HepG2 (cell line): ENCODE measurements at regions not wholly inside any gene's neighbourhood (a gene's known extent, or its start where the extent isn't known, plus 50 kb on each side); places are given as distances from the start of the nearest gene placed in this dataset.
A peak's percentile ranks its signal among the peaks of the same experiment; 100 is the strongest.

Experiments
- BORCS8-MEF2B ChIP-seq: sonication (generic); formaldehyde crosslinking; IDR thresholded peaks from 2 replicates; pipeline ENCODE4 v1.8.0; 2022; ENCODE audit warnings: mild to moderate bottlenecking, missing genetic modification reagents
- CBX1 ChIP-seq: IDR thresholded peaks from one replicate; pipeline ENCODE4 v1.6.1; 2016; ENCODE audit warnings: antibody characterized with exemption, low read depth
- RXRB ChIP-seq: IDR thresholded peaks from 2 replicates; pipeline ENCODE4 v1.6.1; 2016; ENCODE audit warnings: borderline replicate concordance, missing genetic modification reagents, missing compliant biosample characterization
- SMC3 ChIP-seq: IDR thresholded peaks from 2 replicates; pipeline ENCODE4 v1.6.1; 2011; ENCODE audit warnings: low read length, improper control_type of control experiment
- ZBTB20 ChIP-seq: sonication (generic); formaldehyde crosslinking; IDR thresholded peaks from 2 replicates; pipeline ENCODE4 v1.8.1; 2023; ENCODE audit warnings: missing genetic modification reagents, low read depth, mild to moderate bottlenecking, borderline replicate concordance
- ZMYM4 ChIP-seq: sonication (generic); formaldehyde crosslinking; IDR thresholded peaks from 2 replicates; pipeline ENCODE4 v1.8.1; 2023; ENCODE audit warnings: mild to moderate bottlenecking, missing genetic modification reagents
- ZNF276 ChIP-seq: sonication (generic); formaldehyde crosslinking; IDR thresholded peaks from 2 replicates; pipeline ENCODE4 v1.4.0; 2020; ENCODE audit warnings: mild to moderate bottlenecking, low read depth, missing genetic modification reagents
- ZNF790 ChIP-seq: sonication (generic); formaldehyde crosslinking; IDR thresholded peaks from 2 replicates; pipeline ENCODE4 v1.8.0; 2022; ENCODE audit warnings: missing genetic modification reagents, mild to moderate bottlenecking, borderline replicate concordance
- ZNF792 ChIP-seq: IDR thresholded peaks from 2 replicates; pipeline ENCODE4 v1.6.1; 2016
- ZZZ3 ChIP-seq: sonication (generic); formaldehyde crosslinking; IDR thresholded peaks from 2 replicates; pipeline ENCODE4 v1.4.0; 2020; ENCODE audit warnings: missing genetic modification reagents, mild to moderate bottlenecking, borderline replicate concordance
- TF ChIP-seq, protein P1 (sequence below), 2 experiments: sonication (generic) in 1 of 2; formaldehyde crosslinking in 1 of 2; IDR thresholded peaks; 2 replicates each; pipeline versions ENCODE4 v1.5.1 to v1.6.1; 2011 to 2020; ENCODE audit warnings: borderline replicate concordance in 1 of 2, low read depth in 1 of 2, low read length in 1 of 2, mild to moderate bottlenecking in 1 of 2, missing genetic modification reagents in 1 of 2, moderate library complexity in 1 of 2
- TF ChIP-seq, protein P2 (sequence below): IDR thresholded peaks from 2 replicates; pipeline ENCODE4 v1.6.1; 2016; ENCODE audit warnings: control low read depth
- TF ChIP-seq, protein P3 (sequence below): sonication (generic); formaldehyde crosslinking; IDR thresholded peaks from 2 replicates; pipeline ENCODE4 v1.8.1; 2022; ENCODE audit warnings: mild to moderate bottlenecking, missing genetic modification reagents

DNA sequence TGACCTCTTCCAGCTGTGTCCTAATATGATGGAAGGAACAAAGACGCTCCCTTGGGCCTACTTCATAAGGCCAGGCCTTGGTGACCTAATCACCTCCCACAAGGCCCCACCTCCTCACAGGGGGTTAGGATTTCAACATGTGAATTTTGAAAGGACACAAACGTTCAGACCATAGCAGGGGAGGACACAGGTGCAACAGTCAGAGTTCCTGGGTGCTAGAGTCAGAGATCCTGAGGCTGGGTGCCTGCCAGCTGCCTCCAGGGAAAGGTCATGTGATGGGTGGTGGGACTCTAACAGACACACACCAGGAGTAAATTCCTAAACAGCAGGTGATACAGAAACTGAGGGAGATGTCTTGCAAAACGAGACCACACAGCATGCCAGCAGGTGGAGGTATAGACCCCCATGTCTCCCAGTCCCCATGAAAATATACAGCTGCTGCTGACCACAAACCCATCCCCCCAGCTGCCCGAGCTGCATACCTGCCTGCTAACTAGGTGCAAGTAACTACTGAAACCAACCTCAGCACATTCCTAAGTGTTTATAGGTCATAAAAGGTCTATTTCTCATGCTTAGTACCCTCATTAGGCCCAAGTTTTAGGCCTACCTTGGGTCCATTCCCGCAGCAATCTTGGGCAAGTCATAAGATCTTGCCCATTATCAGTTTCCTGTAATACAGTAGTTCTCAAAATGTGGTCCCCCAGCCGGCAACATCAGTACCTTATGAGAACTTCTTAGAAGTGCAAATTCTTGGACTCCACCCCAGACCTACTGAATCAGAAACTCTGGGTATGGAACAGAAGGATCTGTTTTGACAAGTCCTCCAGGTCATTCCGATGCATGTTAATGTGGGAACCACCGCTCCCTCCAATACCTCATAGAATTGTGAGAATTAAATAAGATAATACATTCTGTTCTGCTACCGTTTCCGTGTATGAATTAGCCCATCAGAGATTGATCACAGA lies 245.3 kb downstream of the ENC1 start (continued):
- 0 out of 2 replicates have a peak, but pooled peaks have one; percentile 34 for TF ChIP-seq ZBTB20 (CRISPR knock-in tag)
- TF ChIP-seq ZZZ3: no peak
- TF ChIP-seq ZNF790 (CRISPR knock-in tag): no peak
- TF ChIP-seq SMC3: peak; percentile 71
- TF ChIP-seq ZNF276 (CRISPR knock-in tag): no peak
- TF ChIP-seq, protein P1, sequence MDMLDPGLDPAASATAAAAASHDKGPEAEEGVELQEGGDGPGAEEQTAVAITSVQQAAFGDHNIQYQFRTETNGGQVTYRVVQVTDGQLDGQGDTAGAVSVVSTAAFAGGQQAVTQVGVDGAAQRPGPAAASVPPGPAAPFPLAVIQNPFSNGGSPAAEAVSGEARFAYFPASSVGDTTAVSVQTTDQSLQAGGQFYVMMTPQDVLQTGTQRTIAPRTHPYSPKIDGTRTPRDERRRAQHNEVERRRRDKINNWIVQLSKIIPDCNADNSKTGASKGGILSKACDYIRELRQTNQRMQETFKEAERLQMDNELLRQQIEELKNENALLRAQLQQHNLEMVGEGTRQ (IDR thresholded peaks at IDR 0.05; ENCODE audit: low read depth, low read length): 0 out of 2 replicates have a peak, but pooled peaks have one; percentile 25
- TF ChIP-seq, protein P1 (CRISPR knock-in tag; IDR thresholded peaks at IDR 0.05; ENCODE audit: borderline replicate concordance): peak; percentile 45; the same call in 1 of the 2 replicates
- TF ChIP-seq BORCS8-MEF2B (CRISPR knock-in tag): 0 out of 2 replicates have a peak, but pooled peaks have one; percentile 22
- TF ChIP-seq RXRB (CRISPR knock-in tag): 0 out of 2 replicates have a peak, but pooled peaks have one; percentile 11
- TF ChIP-seq ZMYM4 (CRISPR knock-in tag): 0 out of 2 replicates have a peak, but pooled peaks have one; percentile 26
- TF ChIP-seq CBX1: no peak
- TF ChIP-seq, protein P2, sequence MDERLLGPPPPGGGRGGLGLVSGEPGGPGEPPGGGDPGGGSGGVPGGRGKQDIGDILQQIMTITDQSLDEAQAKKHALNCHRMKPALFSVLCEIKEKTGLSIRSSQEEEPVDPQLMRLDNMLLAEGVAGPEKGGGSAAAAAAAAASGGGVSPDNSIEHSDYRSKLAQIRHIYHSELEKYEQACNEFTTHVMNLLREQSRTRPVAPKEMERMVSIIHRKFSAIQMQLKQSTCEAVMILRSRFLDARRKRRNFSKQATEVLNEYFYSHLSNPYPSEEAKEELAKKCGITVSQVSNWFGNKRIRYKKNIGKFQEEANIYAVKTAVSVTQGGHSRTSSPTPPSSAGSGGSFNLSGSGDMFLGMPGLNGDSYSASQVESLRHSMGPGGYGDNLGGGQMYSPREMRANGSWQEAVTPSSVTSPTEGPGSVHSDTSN (CRISPR knock-in tag): no peak
- TF ChIP-seq, protein P3, sequence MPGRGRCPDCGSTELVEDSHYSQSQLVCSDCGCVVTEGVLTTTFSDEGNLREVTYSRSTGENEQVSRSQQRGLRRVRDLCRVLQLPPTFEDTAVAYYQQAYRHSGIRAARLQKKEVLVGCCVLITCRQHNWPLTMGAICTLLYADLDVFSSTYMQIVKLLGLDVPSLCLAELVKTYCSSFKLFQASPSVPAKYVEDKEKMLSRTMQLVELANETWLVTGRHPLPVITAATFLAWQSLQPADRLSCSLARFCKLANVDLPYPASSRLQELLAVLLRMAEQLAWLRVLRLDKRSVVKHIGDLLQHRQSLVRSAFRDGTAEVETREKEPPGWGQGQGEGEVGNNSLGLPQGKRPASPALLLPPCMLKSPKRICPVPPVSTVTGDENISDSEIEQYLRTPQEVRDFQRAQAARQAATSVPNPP: no peak
- TF ChIP-seq ZNF792: no peak
